GM12878 (cell line): ENCODE measurements at regions not wholly inside any gene's neighbourhood (a gene's known extent, or its start where the extent isn't known, plus 50 kb on each side); places are given as distances from the start of the nearest gene placed in this dataset.

ENCODE experiments used
- ATAC-seq: fragments of 200-7000 bp; cut with Tn5 transposase; 3 replicates; pipeline ENCODE4 v1.9.1; 2020; ENCODE audit warnings: mild to moderate bottlenecking, moderate library complexity
- BruUV-seq: library from RNA; stranded (reverse); fragments of 400-500 nt; replicated peaks from 2 replicates; lab custom pipeline; 2021; lab: Mats Ljungman, UMichigan
- CTCF ChIA-PET: fragments of 300-600 bp; sonication (Branson Sonifier 250); formaldehyde crosslinking; extraction: SDS; loops from one replicate; lab custom pipeline; 2021; ENCODE audit warnings: inconsistent platforms; lab: Yijun Ruan, JAX
- POLR2A ChIA-PET: fragments of 350-600 bp; formaldehyde crosslinking; extraction: SDS; loops from one replicate; lab custom pipeline; 2021; ENCODE audit warnings: inconsistent platforms; lab: Charles Lee
- RAD21 ChIA-PET: fragments of 300-600 bp; sonication (Branson Sonifier 250); formaldehyde crosslinking; loops from one replicate; lab custom pipeline; 2023; ENCODE audit warnings: antibody characterized with exemption; ENCODE audit not compliant: unreplicated experiment; lab: Charles Lee
- SMC1A ChIA-PET: fragments of 300-600 bp; sonication (Branson Sonifier 250); formaldehyde crosslinking; loops from one replicate; lab custom pipeline; 2023; ENCODE audit not compliant: unreplicated experiment, uncharacterized antibody; lab: Charles Lee
- DNase-seq: peaks from one replicate; pipeline ENCODE4 v3.0.0-alpha.2; 2011; ENCODE audit warnings: low read depth, low spot score
- FAIRE-seq: peaks from 3 replicates; lab custom pipeline; 2011; peaks lifted over from hg19 to GRCh38; lab: Jason Lieb, UNC
- H2AFZ ChIP-seq: 2 replicates; pipeline ENCODE4 v1.6.0; 2011; ENCODE audit warnings: low read depth, low read length, control low read depth; ENCODE audit not compliant: control insufficient read depth
- H3K27ac ChIP-seq: 2 replicates; pipeline ENCODE4 v1.5.1; 2011; ENCODE audit warnings: control low read depth; ENCODE audit not compliant: control insufficient read depth, insufficient read depth
- H3K27me3 ChIP-seq, 2 experiments: replicated peaks in 1 of 2; 2 replicates each; pipeline versions ENCODE4 v1.6.0 to v1.6.1; 2011; ENCODE audit warnings: low read length in 1 of 2; ENCODE audit not compliant: control insufficient read depth in 2 of 2, insufficient read depth in 2 of 2
- H3K36me3 ChIP-seq, 2 experiments: 2 replicates each; pipeline ENCODE4 v1.5.1; 2011; ENCODE audit warnings: low read length in 1 of 2; ENCODE audit not compliant: control insufficient read depth in 2 of 2, insufficient read depth in 2 of 2
- H3K4me1 ChIP-seq: 2 replicates; pipeline ENCODE4 v1.6.1; 2011; ENCODE audit warnings: mild to moderate bottlenecking, low read length, moderate library complexity, mixed read lengths; ENCODE audit not compliant: control insufficient read depth, insufficient read depth
- H3K4me2 ChIP-seq: 2 replicates; pipeline ENCODE4 v1.6.0; 2011; ENCODE audit warnings: control low read depth; ENCODE audit not compliant: control insufficient read depth, insufficient read depth
- H3K4me3 ChIP-seq: fragments of 200-600 bp; sonication (generic); 2 replicates; pipeline ENCODE4 v1.5.1; 2016
- H3K79me2 ChIP-seq: 2 replicates; pipeline ENCODE4 v1.6.0; 2011; ENCODE audit warnings: low read length; ENCODE audit not compliant: control insufficient read depth, insufficient read depth
- H3K9ac ChIP-seq: 2 replicates; pipeline ENCODE4 v1.8.0; 2011; ENCODE audit warnings: low read length, control low read depth, mixed read lengths; ENCODE audit not compliant: control insufficient read depth, insufficient read depth
- H3K9me3 ChIP-seq: replicated peaks from 3 replicates; pipeline ENCODE4 v1.5.1; 2011; ENCODE audit warnings: mild to moderate bottlenecking, low read length; ENCODE audit not compliant: control insufficient read depth, insufficient read depth
- H4K20me1 ChIP-seq: 2 replicates; pipeline ENCODE4 v1.6.0; 2011; ENCODE audit not compliant: control insufficient read depth, insufficient read depth
- EZH2 ChIP-seq: IDR thresholded peaks from 2 replicates; pipeline ENCODE4 v1.6.1; 2012; ENCODE audit warnings: low read depth, mild to moderate bottlenecking, control low read depth, inconsistent platforms, low read length, borderline replicate concordance; ENCODE audit not compliant: control insufficient read depth
- KLF5 ChIP-seq: fragments of 450-650 bp; IDR thresholded peaks from 2 replicates; pipeline ENCODE4 v1.6.1; 2014; ENCODE audit warnings: mild to moderate bottlenecking; ENCODE audit not compliant: partially characterized antibody
- RUNX3 ChIP-seq: IDR thresholded peaks from 2 replicates; pipeline ENCODE4 v1.6.1; 2012; ENCODE audit warnings: low read length, inconsistent platforms
- STAT3 ChIP-seq: IDR thresholded peaks from 2 replicates; pipeline ENCODE4 v1.6.1; 2011; ENCODE audit warnings: low read depth, low read length, improper control_type of control experiment
- SUZ12 ChIP-seq: fragments of 200-600 bp; sonication (generic); IDR thresholded peaks from one replicate; pipeline ENCODE4 v1.6.1; 2018; ENCODE audit warnings: antibody characterized with exemption, mild to moderate bottlenecking; ENCODE audit not compliant: unreplicated experiment
- WGBS: methylation state at CpG from one replicate; pipeline ENCODE4 v1.1.6; 2016; ENCODE audit warnings: low lambda C conversion rate; ENCODE audit not compliant: insufficient replicate concordance, insufficient coverage; ENCODE audit errors: missing lambda C conversion rate; 5-methylcytosine and 5-hydroxymethylcytosine counted together
- in situ Hi-C: fragments of 300-500 bp; cut with MboI; formaldehyde crosslinking; loops from 9 replicates; pipeline ENCODE4 v1.14.3; 2018; ENCODE audit warnings: mixed read lengths
- intact Hi-C: fragments of 100-400 bp; cut with micrococcal nuclease; formaldehyde crosslinking; loops from one replicate; pipeline ENCODE4 v1.14.2; 2022; ENCODE audit not compliant: unreplicated experiment
- TF ChIP-seq, protein P1 (sequence below): IDR thresholded peaks from 2 replicates; pipeline ENCODE4 v1.6.1; 2012; ENCODE audit warnings: improper control_type of control experiment, low read depth, low read length; ENCODE audit not compliant: insufficient replicate concordance
- TF ChIP-seq, protein P2 (sequence below): fragments of 450-650 bp; IDR thresholded peaks from 2 replicates; pipeline ENCODE4 v1.6.1; 2018; ENCODE audit warnings: borderline replicate concordance, mild to moderate bottlenecking; ENCODE audit not compliant: partially characterized antibody
- TF ChIP-seq, protein P3 (sequence below): fragments of 450-650 bp; IDR thresholded peaks from 2 replicates; pipeline ENCODE4 v1.6.1; 2017; ENCODE audit warnings: mild to moderate bottlenecking, moderate library complexity
- TF ChIP-seq, protein P4 (sequence below): fragments of 450-650 bp; IDR thresholded peaks from 2 replicates; pipeline ENCODE4 v1.6.1; 2017; ENCODE audit warnings: mild to moderate bottlenecking

DNA sequence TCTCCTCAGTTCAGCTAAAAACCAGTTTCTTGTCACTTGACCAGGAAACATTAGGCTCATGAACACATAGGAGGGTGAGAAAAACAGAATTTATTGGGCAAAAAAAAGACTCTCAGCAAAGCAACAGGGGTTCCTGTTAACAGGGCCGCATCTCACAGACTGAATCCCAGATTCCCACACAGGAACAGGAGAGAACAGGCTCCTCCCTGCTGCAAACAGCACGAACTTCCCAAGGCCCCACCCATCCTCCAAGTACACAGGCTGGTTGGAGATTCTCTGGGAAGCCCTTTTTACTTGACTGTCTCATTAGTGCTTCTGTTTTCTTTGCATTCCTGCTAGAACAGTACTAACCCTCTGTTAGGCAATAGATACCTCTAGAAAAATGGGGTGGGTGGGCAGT, 52.4 kb upstream of the IL21 start (continued):
- TF ChIP-seq, protein P1, sequence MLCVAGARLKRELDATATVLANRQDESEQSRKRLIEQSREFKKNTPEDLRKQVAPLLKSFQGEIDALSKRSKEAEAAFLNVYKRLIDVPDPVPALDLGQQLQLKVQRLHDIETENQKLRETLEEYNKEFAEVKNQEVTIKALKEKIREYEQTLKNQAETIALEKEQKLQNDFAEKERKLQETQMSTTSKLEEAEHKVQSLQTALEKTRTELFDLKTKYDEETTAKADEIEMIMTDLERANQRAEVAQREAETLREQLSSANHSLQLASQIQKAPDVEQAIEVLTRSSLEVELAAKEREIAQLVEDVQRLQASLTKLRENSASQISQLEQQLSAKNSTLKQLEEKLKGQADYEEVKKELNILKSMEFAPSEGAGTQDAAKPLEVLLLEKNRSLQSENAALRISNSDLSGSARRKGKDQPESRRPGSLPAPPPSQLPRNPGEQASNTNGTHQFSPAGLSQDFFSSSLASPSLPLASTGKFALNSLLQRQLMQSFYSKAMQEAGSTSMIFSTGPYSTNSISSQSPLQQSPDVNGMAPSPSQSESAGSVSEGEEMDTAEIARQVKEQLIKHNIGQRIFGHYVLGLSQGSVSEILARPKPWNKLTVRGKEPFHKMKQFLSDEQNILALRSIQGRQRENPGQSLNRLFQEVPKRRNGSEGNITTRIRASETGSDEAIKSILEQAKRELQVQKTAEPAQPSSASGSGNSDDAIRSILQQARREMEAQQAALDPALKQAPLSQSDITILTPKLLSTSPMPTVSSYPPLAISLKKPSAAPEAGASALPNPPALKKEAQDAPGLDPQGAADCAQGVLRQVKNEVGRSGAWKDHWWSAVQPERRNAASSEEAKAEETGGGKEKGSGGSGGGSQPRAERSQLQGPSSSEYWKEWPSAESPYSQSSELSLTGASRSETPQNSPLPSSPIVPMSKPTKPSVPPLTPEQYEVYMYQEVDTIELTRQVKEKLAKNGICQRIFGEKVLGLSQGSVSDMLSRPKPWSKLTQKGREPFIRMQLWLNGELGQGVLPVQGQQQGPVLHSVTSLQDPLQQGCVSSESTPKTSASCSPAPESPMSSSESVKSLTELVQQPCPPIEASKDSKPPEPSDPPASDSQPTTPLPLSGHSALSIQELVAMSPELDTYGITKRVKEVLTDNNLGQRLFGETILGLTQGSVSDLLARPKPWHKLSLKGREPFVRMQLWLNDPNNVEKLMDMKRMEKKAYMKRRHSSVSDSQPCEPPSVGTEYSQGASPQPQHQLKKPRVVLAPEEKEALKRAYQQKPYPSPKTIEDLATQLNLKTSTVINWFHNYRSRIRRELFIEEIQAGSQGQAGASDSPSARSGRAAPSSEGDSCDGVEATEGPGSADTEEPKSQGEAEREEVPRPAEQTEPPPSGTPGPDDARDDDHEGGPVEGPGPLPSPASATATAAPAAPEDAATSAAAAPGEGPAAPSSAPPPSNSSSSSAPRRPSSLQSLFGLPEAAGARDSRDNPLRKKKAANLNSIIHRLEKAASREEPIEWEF, result no peak
- TF ChIP-seq, protein P2, sequence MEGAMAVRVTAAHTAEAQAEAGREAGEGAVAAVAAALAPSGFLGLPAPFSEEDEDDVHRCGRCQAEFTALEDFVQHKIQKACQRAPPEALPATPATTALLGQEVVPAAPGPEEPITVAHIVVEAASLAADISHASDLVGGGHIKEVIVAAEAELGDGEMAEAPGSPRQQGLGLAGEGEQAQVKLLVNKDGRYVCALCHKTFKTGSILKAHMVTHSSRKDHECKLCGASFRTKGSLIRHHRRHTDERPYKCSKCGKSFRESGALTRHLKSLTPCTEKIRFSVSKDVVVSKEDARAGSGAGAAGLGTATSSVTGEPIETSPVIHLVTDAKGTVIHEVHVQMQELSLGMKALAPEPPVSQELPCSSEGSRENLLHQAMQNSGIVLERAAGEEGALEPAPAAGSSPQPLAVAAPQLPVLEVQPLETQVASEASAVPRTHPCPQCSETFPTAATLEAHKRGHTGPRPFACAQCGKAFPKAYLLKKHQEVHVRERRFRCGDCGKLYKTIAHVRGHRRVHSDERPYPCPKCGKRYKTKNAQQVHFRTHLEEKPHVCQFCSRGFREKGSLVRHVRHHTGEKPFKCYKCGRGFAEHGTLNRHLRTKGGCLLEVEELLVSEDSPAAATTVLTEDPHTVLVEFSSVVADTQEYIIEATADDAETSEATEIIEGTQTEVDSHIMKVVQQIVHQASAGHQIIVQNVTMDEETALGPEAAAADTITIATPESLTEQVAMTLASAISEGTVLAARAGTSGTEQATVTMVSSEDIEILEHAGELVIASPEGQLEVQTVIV, result no peak

DNA sequence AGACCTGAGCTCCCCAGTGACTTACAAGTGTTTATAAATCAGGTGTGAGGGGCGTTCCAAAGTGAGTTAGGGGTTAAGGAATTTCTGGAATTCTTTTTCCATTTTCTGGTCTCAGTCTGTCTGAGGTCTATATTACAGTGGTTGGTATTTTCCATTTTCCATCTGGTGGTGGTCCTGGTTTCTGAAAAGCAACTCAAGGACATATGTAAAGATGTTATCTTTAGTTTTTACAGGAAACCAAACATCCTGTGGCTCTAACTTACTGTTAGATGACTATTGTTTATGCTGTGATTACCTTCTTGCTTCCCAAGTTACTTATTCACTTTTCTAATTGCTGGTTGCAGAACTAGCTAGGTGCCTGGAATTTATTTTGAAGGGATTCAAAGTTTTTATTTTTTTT, 53.5 kb upstream of the IL21 start:
- intact Hi-C loops (no loop called here), in situ Hi-C loops (no loop called here)
- BruUV-seq, result no TSS peak
- ATAC-seq, result no peak
- no peaks in the 10 kb centered on the region for H4K20me1 ChIP-seq
- ChIA-PET SMC1A (no interaction called here), CTCF (interaction anchor here (0.6 kb wide), 1 partner anchor 18 kb away, joined by 3 read pairs; no protein-coding TSS in a partner anchor), RAD21 (no interaction called here), POLR2A (no interaction called here)
- H2AFZ ChIP-seq, result no peak overlapping the region
- H3K4me2 ChIP-seq, result no peak overlapping the region
- H3K27me3 ChIP-seq, result no peaks in the 10 kb centered on the region
- no peaks in the 10 kb centered on the region for H3K4me1 ChIP-seq
- 0% methylated on average over 1 of the region's 1 CpG for WGBS
- H3K4me3 ChIP-seq, result no peak overlapping the region
- H3K9ac ChIP-seq, result no peak overlapping the region
- H3K36me3 ChIP-seq, result no peaks in the 10 kb centered on the region
- no peaks in the 10 kb centered on the region; the same call in 2 of the 3 replicates for H3K9me3 ChIP-seq
- H3K27ac ChIP-seq, result no peak overlapping the region
- no peak for DNase-seq
- no peak for FAIRE-seq
- H3K79me2 ChIP-seq, result no peaks in the 10 kb centered on the region
- no peak for TF ChIP-seq RUNX3
- TF ChIP-seq, protein P3, sequence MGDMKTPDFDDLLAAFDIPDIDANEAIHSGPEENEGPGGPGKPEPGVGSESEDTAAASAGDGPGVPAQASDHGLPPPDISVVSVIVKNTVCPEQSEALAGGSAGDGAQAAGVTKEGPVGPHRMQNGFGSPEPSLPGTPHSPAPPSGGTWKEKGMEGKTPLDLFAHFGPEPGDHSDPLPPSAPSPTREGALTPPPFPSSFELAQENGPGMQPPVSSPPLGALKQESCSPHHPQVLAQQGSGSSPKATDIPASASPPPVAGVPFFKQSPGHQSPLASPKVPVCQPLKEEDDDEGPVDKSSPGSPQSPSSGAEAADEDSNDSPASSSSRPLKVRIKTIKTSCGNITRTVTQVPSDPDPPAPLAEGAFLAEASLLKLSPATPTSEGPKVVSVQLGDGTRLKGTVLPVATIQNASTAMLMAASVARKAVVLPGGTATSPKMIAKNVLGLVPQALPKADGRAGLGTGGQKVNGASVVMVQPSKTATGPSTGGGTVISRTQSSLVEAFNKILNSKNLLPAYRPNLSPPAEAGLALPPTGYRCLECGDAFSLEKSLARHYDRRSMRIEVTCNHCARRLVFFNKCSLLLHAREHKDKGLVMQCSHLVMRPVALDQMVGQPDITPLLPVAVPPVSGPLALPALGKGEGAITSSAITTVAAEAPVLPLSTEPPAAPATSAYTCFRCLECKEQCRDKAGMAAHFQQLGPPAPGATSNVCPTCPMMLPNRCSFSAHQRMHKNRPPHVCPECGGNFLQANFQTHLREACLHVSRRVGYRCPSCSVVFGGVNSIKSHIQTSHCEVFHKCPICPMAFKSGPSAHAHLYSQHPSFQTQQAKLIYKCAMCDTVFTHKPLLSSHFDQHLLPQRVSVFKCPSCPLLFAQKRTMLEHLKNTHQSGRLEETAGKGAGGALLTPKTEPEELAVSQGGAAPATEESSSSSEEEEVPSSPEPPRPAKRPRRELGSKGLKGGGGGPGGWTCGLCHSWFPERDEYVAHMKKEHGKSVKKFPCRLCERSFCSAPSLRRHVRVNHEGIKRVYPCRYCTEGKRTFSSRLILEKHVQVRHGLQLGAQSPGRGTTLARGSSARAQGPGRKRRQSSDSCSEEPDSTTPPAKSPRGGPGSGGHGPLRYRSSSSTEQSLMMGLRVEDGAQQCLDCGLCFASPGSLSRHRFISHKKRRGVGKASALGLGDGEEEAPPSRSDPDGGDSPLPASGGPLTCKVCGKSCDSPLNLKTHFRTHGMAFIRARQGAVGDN, result no peak
- no peak for TF ChIP-seq EZH2
- TF ChIP-seq SUZ12, result no peak
- TF ChIP-seq KLF5, result no peak
- TF ChIP-seq, protein P4, sequence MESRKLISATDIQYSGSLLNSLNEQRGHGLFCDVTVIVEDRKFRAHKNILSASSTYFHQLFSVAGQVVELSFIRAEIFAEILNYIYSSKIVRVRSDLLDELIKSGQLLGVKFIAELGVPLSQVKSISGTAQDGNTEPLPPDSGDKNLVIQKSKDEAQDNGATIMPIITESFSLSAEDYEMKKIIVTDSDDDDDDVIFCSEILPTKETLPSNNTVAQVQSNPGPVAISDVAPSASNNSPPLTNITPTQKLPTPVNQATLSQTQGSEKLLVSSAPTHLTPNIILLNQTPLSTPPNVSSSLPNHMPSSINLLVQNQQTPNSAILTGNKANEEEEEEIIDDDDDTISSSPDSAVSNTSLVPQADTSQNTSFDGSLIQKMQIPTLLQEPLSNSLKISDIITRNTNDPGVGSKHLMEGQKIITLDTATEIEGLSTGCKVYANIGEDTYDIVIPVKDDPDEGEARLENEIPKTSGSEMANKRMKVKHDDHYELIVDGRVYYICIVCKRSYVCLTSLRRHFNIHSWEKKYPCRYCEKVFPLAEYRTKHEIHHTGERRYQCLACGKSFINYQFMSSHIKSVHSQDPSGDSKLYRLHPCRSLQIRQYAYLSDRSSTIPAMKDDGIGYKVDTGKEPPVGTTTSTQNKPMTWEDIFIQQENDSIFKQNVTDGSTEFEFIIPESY, result no peak
- TF ChIP-seq STAT3, result no peak
